ENCODE measurements at regions not wholly inside any gene's neighbourhood (a gene's known extent, or its start where the extent isn't known, plus 50 kb on each side); places are given as distances from the start of the nearest gene placed in this dataset.

DNA sequence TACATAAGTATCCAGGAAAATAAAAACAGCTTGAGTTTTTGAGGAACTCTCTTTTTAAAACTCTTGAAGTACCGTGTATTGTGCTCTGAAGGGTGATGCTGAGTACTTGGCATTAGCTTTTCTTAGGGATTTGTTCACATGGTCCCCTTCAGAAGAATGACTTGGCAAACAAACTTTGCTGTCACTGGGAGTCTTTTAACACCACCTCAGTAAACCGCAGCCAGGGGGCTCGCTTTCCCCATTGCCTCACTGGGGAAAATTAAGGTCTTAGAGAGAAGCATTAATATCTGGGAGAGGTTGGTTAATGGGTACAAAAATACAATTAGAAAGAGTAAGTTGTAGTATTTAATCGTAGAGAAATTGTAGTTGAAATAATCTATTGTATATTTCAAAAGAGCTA, 105.9 kb upstream of the DAP start:
- TF ChIP-seq, protein P1, sequence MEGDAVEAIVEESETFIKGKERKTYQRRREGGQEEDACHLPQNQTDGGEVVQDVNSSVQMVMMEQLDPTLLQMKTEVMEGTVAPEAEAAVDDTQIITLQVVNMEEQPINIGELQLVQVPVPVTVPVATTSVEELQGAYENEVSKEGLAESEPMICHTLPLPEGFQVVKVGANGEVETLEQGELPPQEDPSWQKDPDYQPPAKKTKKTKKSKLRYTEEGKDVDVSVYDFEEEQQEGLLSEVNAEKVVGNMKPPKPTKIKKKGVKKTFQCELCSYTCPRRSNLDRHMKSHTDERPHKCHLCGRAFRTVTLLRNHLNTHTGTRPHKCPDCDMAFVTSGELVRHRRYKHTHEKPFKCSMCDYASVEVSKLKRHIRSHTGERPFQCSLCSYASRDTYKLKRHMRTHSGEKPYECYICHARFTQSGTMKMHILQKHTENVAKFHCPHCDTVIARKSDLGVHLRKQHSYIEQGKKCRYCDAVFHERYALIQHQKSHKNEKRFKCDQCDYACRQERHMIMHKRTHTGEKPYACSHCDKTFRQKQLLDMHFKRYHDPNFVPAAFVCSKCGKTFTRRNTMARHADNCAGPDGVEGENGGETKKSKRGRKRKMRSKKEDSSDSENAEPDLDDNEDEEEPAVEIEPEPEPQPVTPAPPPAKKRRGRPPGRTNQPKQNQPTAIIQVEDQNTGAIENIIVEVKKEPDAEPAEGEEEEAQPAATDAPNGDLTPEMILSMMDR (IDR thresholded peaks at IDR 0.05): no peak
- TF ChIP-seq POLR2AphosphoS5 (IDR thresholded peaks at IDR 0.05) (no peak), EP300 (IDR thresholded peaks at IDR 0.05) (no peak)
